ENCODE measurements at regions not wholly inside any gene's neighbourhood (a gene's known extent, or its start where the extent isn't known, plus 50 kb on each side); places are given as distances from the start of the nearest gene placed in this dataset.

GRCh38 chr2:238997137-238997390 is 149.2 kb downstream of the TWIST2 start:
- peaks cover 21% of the 10 kb centered on the region for H3K9me3 Mint-ChIP-seq (ENCODE audit: low read depth)
- peaks cover 4% of the 10 kb centered on the region for H3K27me3 Mint-ChIP-seq (ENCODE audit: low read depth)
- no peak for TF ChIP-seq CTCF (IDR thresholded peaks at IDR 0.05)
- peaks cover 10% of the 10 kb centered on the region for H3K4me1 Mint-ChIP-seq (ENCODE audit: low read depth)
- peaks cover 5% of the 10 kb centered on the region for H3K36me3 Mint-ChIP-seq (ENCODE audit: low read depth)
- H3K27ac Mint-ChIP-seq (ENCODE audit: unreplicated experiment): no peak overlapping the region
- no peak overlapping the region for H3K4me3 Mint-ChIP-seq (ENCODE audit: unreplicated experiment)
- DNase-seq (ENCODE audit: low spot score): no peak

- H3K9me3 Mint-ChIP-seq (ENCODE audit: low read depth): peaks cover 22% of the 10 kb centered on the region
- H3K36me3 Mint-ChIP-seq (ENCODE audit: low read depth): peaks cover 5% of the 10 kb centered on the region
- H3K27me3 Mint-ChIP-seq (ENCODE audit: low read depth): peaks cover 3% of the 10 kb centered on the region
- no peak for TF ChIP-seq CTCF (IDR thresholded peaks at IDR 0.05)
- H3K4me3 Mint-ChIP-seq (ENCODE audit: unreplicated experiment): no peak overlapping the region
- no peak for DNase-seq (ENCODE audit: low spot score)
- no peak overlapping the region for H3K27ac Mint-ChIP-seq (ENCODE audit: unreplicated experiment)
- peaks cover 17% of the 10 kb centered on the region for H3K4me1 Mint-ChIP-seq (ENCODE audit: low read depth)
These were observed 149.8 kb downstream of the TWIST2 start for GRCh38 chr2:238997684-238998083.

Measured in chondrocyte (in vitro differentiated cells).